H1 (cell line): ENCODE measurements at regions not wholly inside any gene's neighbourhood (a gene's known extent, or its start where the extent isn't known, plus 50 kb on each side); places are given as distances from the start of the nearest gene placed in this dataset.

ENCODE experiments used
- CTCF ChIA-PET: fragments of 300-600 bp; sonication (Branson Sonifier 250); formaldehyde crosslinking; loops from one replicate; lab custom pipeline; 2021; ENCODE audit not compliant: partially characterized antibody; lab: Charles Lee
- POLR2A ChIA-PET: fragments of 300-600 bp; sonication (Branson Sonifier 250); formaldehyde crosslinking; loops from one replicate; lab custom pipeline; 2021; ENCODE audit warnings: inconsistent platforms; ENCODE audit not compliant: partially characterized antibody; lab: Charles Lee
- DNase-seq, 2 experiments: peaks; one replicate each; pipeline versions ENCODE4 v3.0.0 to v3.0.0-alpha.2; 2010 to 2022; ENCODE audit warnings: low spot score in 2 of 2, low read depth in 1 of 2, mixed read lengths in 1 of 2
- FAIRE-seq: peaks from 2 replicates; lab custom pipeline; 2011; peaks lifted over from hg19 to GRCh38; lab: Jason Lieb, UNC
- H2AFZ ChIP-seq: 2 replicates; pipeline ENCODE4 v1.8.1; 2012; ENCODE audit warnings: low read length, inconsistent platforms
- H2AK5ac ChIP-seq: 2 replicates; pipeline ENCODE4 v1.6.1; 2013; ENCODE audit warnings: low read depth, low read length
- H2BK120ac ChIP-seq: replicated peaks from 2 replicates; pipeline ENCODE3; 2013; ENCODE audit warnings: low read depth, low read length, inconsistent platforms
- H2BK12ac ChIP-seq: 2 replicates; pipeline ENCODE4 v1.6.1; 2013; ENCODE audit warnings: low read depth, low read length
- H2BK15ac ChIP-seq: 2 replicates; pipeline ENCODE4 v1.6.1; 2013; ENCODE audit warnings: low read length
- H2BK20ac ChIP-seq: 2 replicates; pipeline ENCODE4 v1.6.1; 2013; ENCODE audit warnings: low read length
- H2BK5ac ChIP-seq: 2 replicates; pipeline ENCODE4 v1.6.1; 2013; ENCODE audit warnings: low read depth, low read length
- H3K14ac ChIP-seq: 2 replicates; pipeline ENCODE4 v1.6.1; 2013; ENCODE audit warnings: inconsistent platforms; ENCODE audit not compliant: insufficient read length
- H3K18ac ChIP-seq: 2 replicates; pipeline ENCODE4 v1.6.1; 2013; ENCODE audit warnings: low read length; ENCODE audit errors: extremely low read depth
- H3K23ac ChIP-seq: 2 replicates; pipeline ENCODE4 v1.6.1; 2013; ENCODE audit warnings: inconsistent platforms; ENCODE audit not compliant: insufficient read length
- H3K23me2 ChIP-seq: 2 replicates; pipeline ENCODE4 v1.6.1; 2013; ENCODE audit warnings: low read depth, low read length
- H3K27ac ChIP-seq: 2 replicates; pipeline ENCODE4 v1.6.1; 2011; ENCODE audit warnings: low read depth, low read length, inconsistent platforms
- H3K27me3 ChIP-seq, 4 experiments: replicated peaks in 1 of 4; 1 replicate in 1 of 4; 2 replicates in 3 of 4; pipeline versions ENCODE4 v1.6.1 to v1.8.1; 2011 to 2013; ENCODE audit warnings: low read length in 3 of 4, mild to moderate bottlenecking in 3 of 4, inconsistent platforms in 2 of 4, mixed read lengths in 2 of 4, moderate library complexity in 1 of 4; ENCODE audit not compliant: control insufficient read depth in 3 of 4, insufficient read depth in 3 of 4; ENCODE audit errors: extremely low read depth in 1 of 4
- H3K36me3 ChIP-seq, 4 experiments: 2 replicates each; pipeline versions ENCODE4 v1.6.1 to v1.8.1; 2011 to 2013; ENCODE audit warnings: mild to moderate bottlenecking in 4 of 4, low read length in 3 of 4, moderate library complexity in 2 of 4, control low read depth in 1 of 4, inconsistent platforms in 1 of 4; ENCODE audit not compliant: insufficient read depth in 4 of 4, control insufficient read depth in 2 of 4
- H3K4ac ChIP-seq: replicated peaks from 2 replicates; pipeline ENCODE3; 2013; ENCODE audit warnings: low read length, low read depth, mixed read lengths, inconsistent platforms; ENCODE audit not compliant: insufficient read length
- H3K4me1 ChIP-seq, 4 experiments: replicated peaks in 1 of 4; 1 replicate in 1 of 4; 2 replicates in 3 of 4; pipeline versions ENCODE4 v1.6.1 to v1.8.1; 2011 to 2013; ENCODE audit warnings: low read length in 3 of 4, inconsistent platforms in 2 of 4, mixed read lengths in 1 of 4; ENCODE audit not compliant: insufficient read depth in 4 of 4, control insufficient read depth in 3 of 4
- H3K4me2 ChIP-seq, 2 experiments: 2 replicates each; pipeline versions ENCODE4 v1.6.1 to v1.8.1; 2011 to 2013; ENCODE audit warnings: low read depth in 2 of 2, low read length in 2 of 2, control low read depth in 1 of 2, inconsistent platforms in 1 of 2, mild to moderate bottlenecking in 1 of 2; ENCODE audit not compliant: insufficient read depth in 1 of 2
- H3K4me3 ChIP-seq, 4 experiments: fragments of 200-600, 300-600 bp in 1 of 4; sonication (generic), shearing (Covaris generic), sonication (Bioruptor Twin) in 1 of 4; 2 replicates each; pipeline versions ENCODE4 v1.5.1 to v1.8.1; 2011 to 2016; ENCODE audit warnings: low read length in 4 of 4, low read depth in 3 of 4, control low read depth in 2 of 4, inconsistent platforms in 2 of 4, mild to moderate bottlenecking in 2 of 4, mixed read lengths in 1 of 4, moderate library complexity in 1 of 4; ENCODE audit not compliant: insufficient read depth in 2 of 4; ENCODE audit errors: extremely low read depth in 1 of 4
- H3K56ac ChIP-seq: replicated peaks from 2 replicates; pipeline ENCODE3; 2013; ENCODE audit warnings: low read depth, mild to moderate bottlenecking, mixed read lengths, low read length, inconsistent platforms; ENCODE audit not compliant: insufficient read length
- H3K79me1 ChIP-seq: 2 replicates; pipeline ENCODE4 v1.6.1; 2013; ENCODE audit warnings: low read depth, low read length, control low read depth
- H3K79me2 ChIP-seq, 2 experiments: 2 replicates each; pipeline versions ENCODE4 v1.6.1 to v1.8.1; 2012 to 2013; ENCODE audit warnings: low read length in 2 of 2, mild to moderate bottlenecking in 2 of 2, inconsistent platforms in 1 of 2; ENCODE audit not compliant: insufficient read depth in 2 of 2, control insufficient read depth in 1 of 2
- H3K9ac ChIP-seq, 4 experiments: replicated peaks in 1 of 4; 1 replicate in 1 of 4; 2 replicates in 3 of 4; pipeline versions ENCODE4 v1.6.1 to v1.8.1; 2011 to 2013; ENCODE audit warnings: low read depth in 3 of 4, low read length in 3 of 4, control low read depth in 2 of 4, mild to moderate bottlenecking in 2 of 4, moderate library complexity in 2 of 4, inconsistent platforms in 1 of 4; ENCODE audit errors: extremely low read depth in 1 of 4
- H3K9me3 ChIP-seq, 2 experiments: 2 replicates each; pipeline versions ENCODE4 v1.6.1 to v1.8.1; 2012 to 2013; ENCODE audit warnings: mild to moderate bottlenecking in 2 of 2, moderate library complexity in 2 of 2, control low read depth in 1 of 2, inconsistent platforms in 1 of 2, low read depth in 1 of 2, low read length in 1 of 2, mixed read lengths in 1 of 2; ENCODE audit not compliant: insufficient read depth in 2 of 2
- H4K20me1 ChIP-seq, 2 experiments: replicated peaks in 1 of 2; 2 replicates each; pipeline versions ENCODE3 to v1.8.1; 2011 to 2013; ENCODE audit warnings: inconsistent platforms in 2 of 2, low read length in 2 of 2, mild to moderate bottlenecking in 1 of 2; ENCODE audit not compliant: insufficient read depth in 2 of 2, control insufficient read depth in 1 of 2
- H4K5ac ChIP-seq: 2 replicates; pipeline ENCODE4 v1.6.1; 2013; ENCODE audit warnings: low read length, low read depth, mixed read lengths, inconsistent platforms; ENCODE audit not compliant: insufficient read length
- H4K8ac ChIP-seq: 2 replicates; pipeline ENCODE4 v1.8.0; 2013; ENCODE audit warnings: mild to moderate bottlenecking, moderate library complexity, low read length, inconsistent platforms; ENCODE audit not compliant: insufficient read depth; ENCODE audit errors: extremely low read depth
- H4K91ac ChIP-seq: replicated peaks from 2 replicates; pipeline ENCODE3; 2013; ENCODE audit warnings: low read length, mixed read lengths, inconsistent platforms; ENCODE audit not compliant: insufficient read length
- BACH1 ChIP-seq: IDR thresholded peaks from 2 replicates; pipeline ENCODE4 v1.6.1; 2012; ENCODE audit warnings: low read length, improper control_type of control experiment
- CEBPB ChIP-seq: IDR thresholded peaks from 2 replicates; pipeline ENCODE4 v1.6.1; 2012; ENCODE audit warnings: low read depth, low read length
- PHF8 ChIP-seq: fragments of 200-600 bp; sonication (generic); conservative IDR thresholded peaks from 2 replicates; pipeline ENCODE4 v1.7.1; 2012; ENCODE audit warnings: low read depth, mild to moderate bottlenecking, inconsistent platforms, low read length, moderate library complexity
- TAF1 ChIP-seq: IDR thresholded peaks from 2 replicates; pipeline ENCODE4 v1.6.1; 2011; ENCODE audit warnings: mild to moderate bottlenecking, low read depth, low read length
- WGBS, 2 experiments: shearing (Covaris generic) in 1 of 2; methylation state at CpG; one replicate each; pipeline versions ENCODE4 v1.1.6 to v1.1.7; 2013 to 2015; ENCODE audit warnings: low lambda C conversion rate in 2 of 2, mixed read lengths in 2 of 2, inconsistent platforms in 1 of 2, low coverage in 1 of 2, missing lambda C conversion rate in 1 of 2; ENCODE audit not compliant: insufficient replicate concordance in 2 of 2, insufficient coverage in 1 of 2, insufficient read length in 1 of 2; ENCODE audit errors: extremely low coverage in 1 of 2, missing lambda C conversion rate in 1 of 2; 5-methylcytosine and 5-hydroxymethylcytosine counted together
- TF ChIP-seq, protein P1 (sequence below): IDR thresholded peaks from 2 replicates; pipeline ENCODE4 v1.6.1; 2011; ENCODE audit warnings: low read depth, mild to moderate bottlenecking, low read length; ENCODE audit not compliant: insufficient read depth

DNA sequence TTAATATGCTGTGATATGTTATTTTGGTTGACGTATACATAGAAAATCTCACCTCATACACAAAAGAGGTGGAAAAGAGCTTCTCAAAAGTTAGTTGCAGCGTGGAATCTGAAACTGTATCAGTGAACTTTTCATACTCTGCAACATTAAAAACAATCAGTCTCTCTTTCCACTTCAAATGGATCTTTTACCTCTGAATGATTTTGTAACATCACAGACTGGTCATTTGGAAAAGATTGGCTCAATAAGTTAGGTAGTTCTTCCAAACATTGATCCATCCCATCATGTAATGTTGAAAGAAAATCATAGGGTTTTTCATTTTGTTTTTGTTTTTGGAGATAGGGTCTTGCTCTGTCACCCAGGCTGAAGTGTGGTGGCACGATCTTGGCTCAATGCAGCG is 131.1 kb downstream of the AHR start:
- Histone ChIP-seq H3K4me2 (no peak overlapping the region), H3K79me2 (no peaks in the 10 kb centered on the region), H2BK120ac (no peak overlapping the region), H3K27me3 (no peaks in the 10 kb centered on the region), H2BK15ac (no peak overlapping the region), H3K14ac (no peak overlapping the region), H3K36me3 (no peaks in the 10 kb centered on the region), H3K4me3 (no peak overlapping the region), H3K27ac (no peak overlapping the region), H2BK5ac (no peak overlapping the region), H2AK5ac (no peak overlapping the region), H4K20me1 (no peaks in the 10 kb centered on the region), H4K5ac (no peak overlapping the region), H4K8ac (no peak overlapping the region), H2BK20ac (no peak overlapping the region), H2AFZ (no peak overlapping the region), H3K4me1 (no peaks in the 10 kb centered on the region), H4K91ac (no peak overlapping the region), H3K9me3 (peaks cover 7 to 13% of the 10 kb centered on the region in 2 experiments; a peak in 3 of 4 replicates), H3K18ac (no peak overlapping the region), H3K23ac (no peak overlapping the region), H3K79me1 (no peaks in the 10 kb centered on the region), H3K4ac (no peak overlapping the region), H3K56ac (no peak overlapping the region), H3K9ac (no peak overlapping the region), H3K23me2 (no peaks in the 10 kb centered on the region), H2BK12ac (no peak overlapping the region)
- TF ChIP-seq, protein P1, sequence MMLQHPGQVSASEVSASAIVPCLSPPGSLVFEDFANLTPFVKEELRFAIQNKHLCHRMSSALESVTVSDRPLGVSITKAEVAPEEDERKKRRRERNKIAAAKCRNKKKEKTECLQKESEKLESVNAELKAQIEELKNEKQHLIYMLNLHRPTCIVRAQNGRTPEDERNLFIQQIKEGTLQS = no peak
- TF ChIP-seq CEBPB (no peak), BACH1 (no peak), PHF8 (no peak), TAF1 (no peak)
- WGBS, 2 experiments = 87% methylated on average over 4 of the region's 4 CpGs; no CpG with 5 or more reads in 1 of the 2 experiments
- ChIA-PET CTCF (interaction anchor here (0.6 to 1.2 kb wide), 3 partner anchors 46 to 1102 kb away, joined by 3 to 4 read pairs (median 3); no protein-coding TSS in a partner anchor), POLR2A (no interaction called here)
- no peak for FAIRE-seq
- no peak for DNase-seq
